H9 (cell line): ENCODE measurements at regions not wholly inside any gene's neighbourhood (a gene's known extent, or its start where the extent isn't known, plus 50 kb on each side); places are given as distances from the start of the nearest gene placed in this dataset.

Experiments
- DNase-seq: peaks from one replicate; pipeline ENCODE4 v3.0.0-alpha.2; 2017
- H2AFZ ChIP-seq: one replicate; pipeline ENCODE4 v1.6.1; 2013; ENCODE audit warnings: mild to moderate bottlenecking, low read length, control low read depth, moderate library complexity
- H2AK5ac ChIP-seq: 2 replicates; pipeline ENCODE4 v1.6.1; 2013; ENCODE audit warnings: low read length, control low read depth, mixed read lengths; ENCODE audit not compliant: insufficient read length
- H2BK120ac ChIP-seq: one replicate; pipeline ENCODE4 v1.6.1; 2013; ENCODE audit warnings: low read depth, mild to moderate bottlenecking, low read length, control low read depth, inconsistent platforms; ENCODE audit not compliant: poor library complexity, severe bottlenecking
- H2BK12ac ChIP-seq: 2 replicates; pipeline ENCODE4 v1.6.1; 2013; ENCODE audit warnings: low read length, control low read depth, mixed read lengths, low read depth; ENCODE audit not compliant: insufficient read length
- H2BK15ac ChIP-seq: 2 replicates; pipeline ENCODE4 v1.6.1; 2013; ENCODE audit warnings: low read depth, low read length, control low read depth
- H2BK20ac ChIP-seq: one replicate; pipeline ENCODE4 v1.6.1; 2013; ENCODE audit warnings: low read depth, mild to moderate bottlenecking, low read length, control low read depth, inconsistent platforms; ENCODE audit not compliant: poor library complexity, severe bottlenecking
- H2BK5ac ChIP-seq: 2 replicates; pipeline ENCODE4 v1.6.1; 2013; ENCODE audit warnings: low read length, control low read depth, mixed read lengths; ENCODE audit not compliant: insufficient read length
- H3K14ac ChIP-seq: 2 replicates; pipeline ENCODE4 v1.6.1; 2013; ENCODE audit warnings: low read length, control low read depth; ENCODE audit not compliant: insufficient read depth
- H3K18ac ChIP-seq: 2 replicates; pipeline ENCODE4 v1.6.1; 2013; ENCODE audit warnings: low read depth, mild to moderate bottlenecking, mixed read lengths, low read length, control low read depth; ENCODE audit not compliant: insufficient read length
- H3K23ac ChIP-seq: 2 replicates; pipeline ENCODE4 v1.6.1; 2013; ENCODE audit warnings: low read length, control low read depth, mixed read lengths, low read depth; ENCODE audit not compliant: insufficient read length
- H3K23me2 ChIP-seq: 2 replicates; pipeline ENCODE4 v1.6.1; 2013; ENCODE audit warnings: low read depth, mild to moderate bottlenecking, mixed read lengths, low read length, control low read depth; ENCODE audit not compliant: insufficient read length, poor library complexity, severe bottlenecking
- H3K27ac ChIP-seq: 2 replicates; pipeline ENCODE4 v1.5.1; 2013; ENCODE audit warnings: low read length, control low read depth, mixed read lengths, low read depth; ENCODE audit not compliant: insufficient read length
- H3K27me3 ChIP-seq: 2 replicates; pipeline ENCODE4 v1.6.1; 2013; ENCODE audit warnings: low read length, control low read depth, inconsistent platforms; ENCODE audit not compliant: insufficient read depth
- H3K4ac ChIP-seq: 2 replicates; pipeline ENCODE4 v1.6.1; 2013; ENCODE audit warnings: low read depth, mild to moderate bottlenecking, control low read depth, inconsistent platforms, low read length, moderate library complexity
- H3K4me1 ChIP-seq: 2 replicates; pipeline ENCODE4 v1.6.1; 2013; ENCODE audit warnings: low read length, control low read depth, inconsistent platforms; ENCODE audit not compliant: insufficient read depth
- H3K4me2 ChIP-seq: 2 replicates; pipeline ENCODE4 v1.6.1; 2013; ENCODE audit warnings: low read length, control low read depth, mixed read lengths; ENCODE audit not compliant: insufficient read length, insufficient read depth
- H3K56ac ChIP-seq: 2 replicates; pipeline ENCODE4 v1.6.1; 2013; ENCODE audit warnings: low read depth, mild to moderate bottlenecking, mixed read lengths, low read length, control low read depth; ENCODE audit not compliant: insufficient read length
- H3K79me1 ChIP-seq: 2 replicates; pipeline ENCODE4 v1.6.1; 2013; ENCODE audit warnings: low read depth, mild to moderate bottlenecking, moderate library complexity, low read length, control low read depth, inconsistent platforms; ENCODE audit not compliant: insufficient read depth, poor library complexity, severe bottlenecking
- H3K79me2 ChIP-seq: 2 replicates; pipeline ENCODE4 v1.6.1; 2013; ENCODE audit warnings: low read length, control low read depth, inconsistent platforms; ENCODE audit not compliant: insufficient read depth
- H3K9ac ChIP-seq: 2 replicates; pipeline ENCODE4 v1.6.1; 2013; ENCODE audit warnings: low read length, control low read depth, mixed read lengths; ENCODE audit not compliant: insufficient read length; ENCODE audit errors: extremely low read depth
- H3K9me3 ChIP-seq: one replicate; pipeline ENCODE4 v1.6.1; 2013; ENCODE audit warnings: low read depth, low read length, inconsistent platforms; ENCODE audit not compliant: control insufficient read depth
- H3T11ph ChIP-seq: one replicate; pipeline ENCODE4 v1.6.1; 2013; ENCODE audit warnings: mild to moderate bottlenecking, low read length, control low read depth, inconsistent platforms
- H4K20me1 ChIP-seq: one replicate; pipeline ENCODE4 v1.6.1; 2013; ENCODE audit not compliant: control insufficient read depth, insufficient read length, insufficient read depth
- H4K5ac ChIP-seq: 2 replicates; pipeline ENCODE4 v1.6.1; 2013; ENCODE audit warnings: low read depth, mild to moderate bottlenecking, mixed read lengths, low read length, control low read depth; ENCODE audit not compliant: insufficient read length
- H4K8ac ChIP-seq: replicated peaks from 2 replicates; pipeline ENCODE4 v1.6.1; 2013; ENCODE audit warnings: low read length, control low read depth, mixed read lengths, low read depth; ENCODE audit not compliant: insufficient read length
- H4K91ac ChIP-seq: 2 replicates; pipeline ENCODE4 v1.6.1; 2013; ENCODE audit warnings: low read depth, mild to moderate bottlenecking, moderate library complexity, mixed read lengths, low read length, control low read depth; ENCODE audit not compliant: insufficient read length
- H3K27ac Mint-ChIP-seq, 3 experiments: 2 replicates in 2 of 3; 3 replicates in 1 of 3; pipeline ENCODE4 v1.8.0; 2020 to 2021; ENCODE audit warnings: mixed read lengths in 3 of 3, mild to moderate bottlenecking in 1 of 3, moderate library complexity in 1 of 3
- H3K27me3 Mint-ChIP-seq: 2 replicates; pipeline ENCODE4 v1.8.0; 2021; ENCODE audit warnings: low read depth, mild to moderate bottlenecking, moderate library complexity, mixed read lengths
- H3K36me3 Mint-ChIP-seq, 3 experiments: 2 replicates in 2 of 3; 3 replicates in 1 of 3; pipeline ENCODE4 v1.8.0; 2020 to 2021; ENCODE audit warnings: low read depth in 3 of 3, mixed read lengths in 3 of 3; ENCODE audit not compliant: insufficient read depth in 1 of 3
- H3K4me1 Mint-ChIP-seq, 2 experiments: 2 replicates each; pipeline ENCODE4 v1.8.0; 2020; ENCODE audit warnings: mixed read lengths in 2 of 2
- H3K4me3 Mint-ChIP-seq, 2 experiments: 2 replicates in 1 of 2; 3 replicates in 1 of 2; pipeline ENCODE4 v1.8.0; 2020 to 2021; ENCODE audit warnings: mild to moderate bottlenecking in 2 of 2, mixed read lengths in 2 of 2, moderate library complexity in 1 of 2
- H3K9me3 Mint-ChIP-seq, 2 experiments: 2 replicates in 1 of 2; 3 replicates in 1 of 2; pipeline ENCODE4 v1.8.0; 2020; ENCODE audit warnings: mild to moderate bottlenecking in 2 of 2, mixed read lengths in 2 of 2, moderate library complexity in 1 of 2
- WGBS: extraction: QIAGEN DNeasy Blood & Tissue Kit; methylation state at CpG from one replicate; pipeline ENCODE4 v1.1.7; 2013; ENCODE audit warnings: missing lambda C conversion rate, low lambda C conversion rate, mixed read lengths; ENCODE audit not compliant: insufficient read length; ENCODE audit errors: extremely low coverage; 5-methylcytosine and 5-hydroxymethylcytosine counted together
- TF ChIP-seq, protein P1 (sequence below): fragments of 200-600 bp; sonication (generic); conservative IDR thresholded peaks from 3 replicates; pipeline ENCODE4 v1.8.0; 2021; ENCODE audit warnings: antibody characterized with exemption, mild to moderate bottlenecking

DNA sequence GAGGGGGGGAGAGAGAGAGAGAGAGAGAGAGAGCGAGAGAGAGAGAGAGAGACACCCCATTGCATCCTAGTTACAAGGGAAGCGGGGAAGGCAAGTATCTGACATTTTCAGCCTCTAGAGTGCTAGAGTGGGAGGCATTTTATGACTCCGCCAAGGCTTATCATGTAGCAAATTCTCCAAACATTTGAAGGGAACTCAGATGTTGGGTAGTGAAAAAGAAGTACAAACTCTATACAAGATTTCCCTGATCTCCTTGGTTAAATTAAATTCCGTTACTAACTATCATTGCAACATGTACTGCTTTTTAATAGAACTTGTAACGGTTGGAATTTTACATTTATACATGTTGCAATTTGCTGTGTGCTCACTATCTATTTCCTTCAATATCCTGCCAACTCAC, 83.4 kb upstream of the FAM3C start:
- H4K20me1 ChIP-seq, result no peaks in the 10 kb centered on the region
- no peak overlapping the region for H3K9ac ChIP-seq
- peaks cover 0 to 11% (median 5%) of the 10 kb centered on the region in 3 experiments; a peak in 6 of 7 replicates for H3K36me3 Mint-ChIP-seq
- no peak overlapping the region for H2BK15ac ChIP-seq
- H3K27me3 ChIP-seq, result no peaks in the 10 kb centered on the region
- H3K14ac ChIP-seq, result no peak overlapping the region
- H3K4me3 Mint-ChIP-seq, result no peak overlapping the region
- H4K5ac ChIP-seq, result no peak overlapping the region
- no peak overlapping the region for H3K56ac ChIP-seq
- no peak overlapping the region for H2BK20ac ChIP-seq
- no peak overlapping the region for H2BK5ac ChIP-seq
- H2BK120ac ChIP-seq, result no peak overlapping the region
- no peak overlapping the region for H4K8ac ChIP-seq
- no peaks in the 10 kb centered on the region for H3K9me3 ChIP-seq
- no peak overlapping the region for H3K18ac ChIP-seq
- H3K23me2 ChIP-seq, result no peaks in the 10 kb centered on the region
- no peak for DNase-seq
- H3K79me2 ChIP-seq, result no peaks in the 10 kb centered on the region
- H3K27ac ChIP-seq, result no peak overlapping the region
- peaks cover 6 to 7% of the 10 kb centered on the region in 2 experiments; a peak in 3 of 5 replicates for H3K9me3 Mint-ChIP-seq
- peaks cover 23 to 31% of the 10 kb centered on the region in 2 experiments for H3K4me1 Mint-ChIP-seq
- H3K27me3 Mint-ChIP-seq, result no peaks in the 10 kb centered on the region
- no peaks in the 10 kb centered on the region for H3K79me1 ChIP-seq
- no peak overlapping the region for H4K91ac ChIP-seq
- no peak overlapping the region for H2AK5ac ChIP-seq
- H3K4ac ChIP-seq, result no peak overlapping the region
- H3K4me1 ChIP-seq, result peaks cover 3% of the 10 kb centered on the region; the same call in 1 of the 2 replicates
- TF ChIP-seq, protein P1, sequence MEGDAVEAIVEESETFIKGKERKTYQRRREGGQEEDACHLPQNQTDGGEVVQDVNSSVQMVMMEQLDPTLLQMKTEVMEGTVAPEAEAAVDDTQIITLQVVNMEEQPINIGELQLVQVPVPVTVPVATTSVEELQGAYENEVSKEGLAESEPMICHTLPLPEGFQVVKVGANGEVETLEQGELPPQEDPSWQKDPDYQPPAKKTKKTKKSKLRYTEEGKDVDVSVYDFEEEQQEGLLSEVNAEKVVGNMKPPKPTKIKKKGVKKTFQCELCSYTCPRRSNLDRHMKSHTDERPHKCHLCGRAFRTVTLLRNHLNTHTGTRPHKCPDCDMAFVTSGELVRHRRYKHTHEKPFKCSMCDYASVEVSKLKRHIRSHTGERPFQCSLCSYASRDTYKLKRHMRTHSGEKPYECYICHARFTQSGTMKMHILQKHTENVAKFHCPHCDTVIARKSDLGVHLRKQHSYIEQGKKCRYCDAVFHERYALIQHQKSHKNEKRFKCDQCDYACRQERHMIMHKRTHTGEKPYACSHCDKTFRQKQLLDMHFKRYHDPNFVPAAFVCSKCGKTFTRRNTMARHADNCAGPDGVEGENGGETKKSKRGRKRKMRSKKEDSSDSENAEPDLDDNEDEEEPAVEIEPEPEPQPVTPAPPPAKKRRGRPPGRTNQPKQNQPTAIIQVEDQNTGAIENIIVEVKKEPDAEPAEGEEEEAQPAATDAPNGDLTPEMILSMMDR, result no peak
- no peak overlapping the region for H3K23ac ChIP-seq
- WGBS, result no CpG with 5 or more reads among the region's 5 CpGs
- H3T11ph ChIP-seq, result no peak overlapping the region
- no peak overlapping the region for H2BK12ac ChIP-seq
- H2AFZ ChIP-seq, result no peak overlapping the region
- no peak overlapping the region for H3K4me2 ChIP-seq
- H3K27ac Mint-ChIP-seq, result peak overlapping the region in 1 of 3 experiments; percentile 7; a peak in 1 of 7 replicates
